Astrocyte of the spinal cord (primary cell): ENCODE measurements at regions not wholly inside any gene's neighbourhood (a gene's known extent, or its start where the extent isn't known, plus 50 kb on each side); places are given as distances from the start of the nearest gene placed in this dataset.

Source experiments
- DNase-seq: peaks from one replicate; pipeline ENCODE4 v3.0.0; 2011; ENCODE audit warnings: low read depth, low spot score
- H3K4me3 ChIP-seq: 2 replicates; pipeline ENCODE4 v1.5.1; 2011; ENCODE audit warnings: low read depth, mild to moderate bottlenecking, low read length, moderate library complexity
- CTCF ChIP-seq: IDR thresholded peaks from 2 replicates; pipeline ENCODE4 v1.5.1; 2012; ENCODE audit warnings: low read depth, mild to moderate bottlenecking, low read length, inconsistent platforms
- in situ Hi-C: cut with HindIII; loops from 2 replicates; pipeline ENCODE4 v1.10.0; 2017; ENCODE audit warnings: low sequenced_read_pairs

GRCh38 chr9:96135753-96136290 lies 166.2 kb downstream of the HSD17B3 start:
- in situ Hi-C loops = no loop called here
- no peak overlapping the region for H3K4me3 ChIP-seq
- no peak for DNase-seq
- TF ChIP-seq CTCF = no peak

DNA sequence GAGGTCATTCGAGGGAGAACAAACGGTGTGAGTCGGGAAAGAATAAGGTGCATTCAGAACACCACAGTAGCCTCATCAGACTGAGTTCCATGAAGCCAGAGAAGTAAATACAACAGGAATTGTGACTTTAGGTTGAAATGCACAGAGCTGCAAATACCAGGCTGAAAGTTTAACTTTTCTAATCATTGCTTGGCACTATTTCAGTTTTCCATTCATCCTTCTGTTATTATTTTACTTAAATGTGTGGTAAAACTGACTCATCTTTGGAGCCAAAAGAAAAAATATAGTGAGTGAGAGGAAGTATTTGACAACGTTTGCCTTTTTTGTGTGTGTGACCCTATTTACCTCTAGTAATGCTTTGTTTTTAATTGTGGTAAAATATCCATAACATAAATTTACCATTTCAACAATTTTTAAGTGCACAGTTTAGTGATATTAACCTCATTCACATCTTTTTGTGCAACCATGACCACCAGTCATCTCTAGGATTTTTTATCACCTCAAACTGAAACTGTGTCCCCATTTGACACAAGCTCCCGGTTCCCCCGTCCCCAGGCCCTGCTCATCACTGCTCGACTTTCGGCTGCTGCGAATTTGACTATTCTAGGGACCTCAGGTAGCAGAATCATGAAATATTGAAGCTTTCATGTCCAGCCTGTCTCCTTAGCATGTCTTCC lies 166.8 kb downstream of the HSD17B3 start:
- DNase-seq = peak; percentile 49
- H3K4me3 ChIP-seq = no peak overlapping the region
- TF ChIP-seq CTCF = no peak
- in situ Hi-C loops = no loop called here

GRCh38 chr9:96133321-96134021 lies 168.5 kb downstream of the HSD17B3 start:
- in situ Hi-C loops = no loop called here
- no peak for DNase-seq
- H3K4me3 ChIP-seq = no peak overlapping the region
- TF ChIP-seq CTCF = no peak

DNA sequence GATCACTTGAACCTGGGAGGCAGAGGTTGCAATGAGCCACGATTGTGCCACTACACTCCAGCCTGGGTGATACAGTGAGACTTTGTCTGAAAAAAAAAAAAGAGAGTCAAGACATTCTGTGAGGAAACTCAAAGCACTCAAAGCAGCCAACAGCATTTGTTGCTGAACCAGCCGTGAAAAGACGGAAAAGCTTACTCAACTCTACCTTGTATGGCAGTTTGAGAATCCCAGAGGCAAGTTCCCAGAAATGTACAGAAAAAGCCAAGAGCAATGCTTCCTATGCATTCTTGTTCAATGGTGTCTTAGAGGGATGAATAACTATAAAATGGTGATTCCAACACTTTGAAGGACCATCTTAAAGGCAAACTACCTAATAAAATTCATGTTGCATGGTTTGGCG lies 170.2 kb downstream of the HSD17B3 start:
- in situ Hi-C loops = no loop called here
- H3K4me3 ChIP-seq = no peak overlapping the region
- DNase-seq = no peak
- TF ChIP-seq CTCF = no peak

DNA sequence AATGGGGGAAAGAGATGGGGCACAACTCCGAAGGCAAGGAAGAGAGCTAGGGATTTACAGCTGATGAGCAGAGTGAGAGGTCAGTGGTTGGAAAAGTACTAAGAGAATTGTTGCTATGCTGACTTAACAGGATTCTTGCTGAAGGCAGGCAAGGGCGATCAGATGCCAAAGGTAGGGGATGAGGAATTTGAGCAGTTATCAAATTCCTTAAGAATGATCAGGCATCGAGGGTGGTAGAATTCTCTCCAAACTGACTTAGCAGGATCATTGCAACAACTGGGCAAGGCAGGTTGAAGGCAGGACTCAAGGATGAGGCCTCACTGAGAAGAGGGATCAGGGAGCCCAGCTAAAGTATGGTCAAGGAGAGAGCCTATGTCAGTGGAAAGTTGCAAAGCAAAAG lies 171.0 kb downstream of the HSD17B3 start:
- no peak overlapping the region for H3K4me3 ChIP-seq
- TF ChIP-seq CTCF = no peak
- no peak for DNase-seq
- in situ Hi-C loops = no loop called here

GRCh38 chr9:96129747-96130146 lies 172.2 kb downstream of the HSD17B3 start:
- in situ Hi-C loops = no loop called here
- H3K4me3 ChIP-seq = no peak overlapping the region
- TF ChIP-seq CTCF = no peak
- DNase-seq = no peak
